Osteocyte (in vitro differentiated cells): ENCODE measurements at regions not wholly inside any gene's neighbourhood (a gene's known extent, or its start where the extent isn't known, plus 50 kb on each side); places are given as distances from the start of the nearest gene placed in this dataset.

Experiments used
- DNase-seq: peaks from one replicate; pipeline ENCODE4 v3.0.0; 2021; ENCODE audit warnings: mixed read lengths; ENCODE audit not compliant: unreplicated experiment; ENCODE audit errors: extremely low spot score
- H3K27ac Mint-ChIP-seq: one replicate; pipeline ENCODE4 v1.8.0; 2021; ENCODE audit warnings: mild to moderate bottlenecking, mixed read lengths; ENCODE audit not compliant: unreplicated experiment
- H3K27me3 Mint-ChIP-seq: one replicate; pipeline ENCODE4 v1.8.0; 2021; ENCODE audit warnings: mixed read lengths; ENCODE audit not compliant: unreplicated experiment
- H3K36me3 Mint-ChIP-seq: one replicate; pipeline ENCODE4 v1.8.0; 2021; ENCODE audit warnings: mixed read lengths; ENCODE audit not compliant: unreplicated experiment
- H3K4me1 Mint-ChIP-seq: one replicate; pipeline ENCODE4 v1.8.0; 2021; ENCODE audit warnings: mixed read lengths; ENCODE audit not compliant: unreplicated experiment
- H3K4me3 Mint-ChIP-seq: one replicate; pipeline ENCODE4 v1.8.0; 2021; ENCODE audit warnings: mild to moderate bottlenecking, moderate library complexity, mixed read lengths; ENCODE audit not compliant: unreplicated experiment
- H3K9me3 Mint-ChIP-seq: one replicate; pipeline ENCODE4 v1.8.0; 2021; ENCODE audit warnings: mixed read lengths; ENCODE audit not compliant: unreplicated experiment
- CTCF ChIP-seq: fragments of 200-600 bp; sonication (generic); IDR thresholded peaks from 2 replicates; pipeline ENCODE4 v1.5.0; 2021; ENCODE audit warnings: antibody characterized with exemption, mild to moderate bottlenecking, moderate library complexity

- H3K9me3 Mint-ChIP-seq = no peaks in the 10 kb centered on the region
- peaks cover 10% of the 10 kb centered on the region for H3K27me3 Mint-ChIP-seq
- H3K27ac Mint-ChIP-seq = no peak overlapping the region
- no peak for DNase-seq
- no peak overlapping the region for H3K4me3 Mint-ChIP-seq
- H3K36me3 Mint-ChIP-seq = no peaks in the 10 kb centered on the region
- TF ChIP-seq CTCF = no peak
- no peaks in the 10 kb centered on the region for H3K4me1 Mint-ChIP-seq
Observed at GRCh38 chr4:177239477-177239876, 70.2 kb upstream of the NEIL3 start.

- DNase-seq = no peak
- Mint-ChIP-seq H3K9me3 (no peaks in the 10 kb centered on the region), H3K4me1 (no peaks in the 10 kb centered on the region), H3K4me3 (no peak overlapping the region), H3K36me3 (no peaks in the 10 kb centered on the region), H3K27ac (no peak overlapping the region), H3K27me3 (peaks cover 9% of the 10 kb centered on the region)
- no peak for TF ChIP-seq CTCF
Observed at GRCh38 chr4:177239878-177240277, 69.8 kb upstream of the NEIL3 start.

GRCh38 chr4:177242651-177243286, 66.9 kb upstream of the NEIL3 start:
- H3K9me3 Mint-ChIP-seq = no peaks in the 10 kb centered on the region
- no peaks in the 10 kb centered on the region for H3K36me3 Mint-ChIP-seq
- peaks cover 14% of the 10 kb centered on the region for H3K27me3 Mint-ChIP-seq
- H3K27ac Mint-ChIP-seq = no peak overlapping the region
- no peaks in the 10 kb centered on the region for H3K4me1 Mint-ChIP-seq
- H3K4me3 Mint-ChIP-seq = no peak overlapping the region
- DNase-seq = no peak
- no peak for TF ChIP-seq CTCF

GRCh38 chr4:177246641-177247584, 62.8 kb upstream of the NEIL3 start:
- TF ChIP-seq CTCF = no peak
- H3K27ac Mint-ChIP-seq = no peak overlapping the region
- no peaks in the 10 kb centered on the region for H3K36me3 Mint-ChIP-seq
- no peaks in the 10 kb centered on the region for H3K9me3 Mint-ChIP-seq
- H3K27me3 Mint-ChIP-seq = peaks cover 37% of the 10 kb centered on the region
- H3K4me1 Mint-ChIP-seq = peaks cover 4% of the 10 kb centered on the region
- DNase-seq = no peak
- no peak overlapping the region for H3K4me3 Mint-ChIP-seq

- peaks cover 4% of the 10 kb centered on the region for H3K4me1 Mint-ChIP-seq
- TF ChIP-seq CTCF = peak; percentile 96
- peak; percentile 89 for DNase-seq
- H3K4me3 Mint-ChIP-seq = no peak overlapping the region
- no peaks in the 10 kb centered on the region for H3K36me3 Mint-ChIP-seq
- H3K9me3 Mint-ChIP-seq = no peaks in the 10 kb centered on the region
- H3K27me3 Mint-ChIP-seq = peaks cover 44% of the 10 kb centered on the region
- no peak overlapping the region for H3K27ac Mint-ChIP-seq
Observed at GRCh38 chr4:177250056-177250696, 59.5 kb upstream of the NEIL3 start.
